HepG2 (cell line): ENCODE measurements at regions not wholly inside any gene's neighbourhood (a gene's known extent, or its start where the extent isn't known, plus 50 kb on each side); places are given as distances from the start of the nearest gene placed in this dataset.
"Not testable (repeated sequence)": the region's sequence is repeated elsewhere in the genome, so short reads cannot be mapped to it uniquely, and the experiment has no call there.

Experiments used
- ATAC-seq: fragments of 200-7000 bp; cut with Tn5 transposase; 3 replicates; pipeline ENCODE4 v1.9.1; 2020; ENCODE audit warnings: mild to moderate bottlenecking, moderate library complexity
- BruUV-seq: library from RNA; stranded (reverse); fragments of 400-500 nt; replicated peaks from 2 replicates; lab custom pipeline; 2021; lab: Mats Ljungman, UMichigan
- CTCF ChIA-PET: fragments of 300-600 bp; formaldehyde crosslinking; extraction: SDS; loops from one replicate; lab custom pipeline; 2021; ENCODE audit warnings: low total read pairs, inconsistent platforms, low intra/inter-chr PET ratio; lab: Yijun Ruan, JAX
- POLR2A ChIA-PET: fragments of 350-600 bp; sonication (Branson Sonifier 250); formaldehyde crosslinking; loops from one replicate; lab custom pipeline; 2020; ENCODE audit warnings: antibody characterized with exemption, inconsistent platforms; lab: Yijun Ruan, JAX
- DNase-seq: peaks from one replicate; pipeline ENCODE4 v3.0.0-alpha.2; 2015; ENCODE audit warnings: low spot score
- FAIRE-seq: peaks from 3 replicates; lab custom pipeline; 2011; peaks lifted over from hg19 to GRCh38; lab: Jason Lieb, UNC
- H2AFZ ChIP-seq: one replicate; pipeline ENCODE4 v1.6.1; 2011; ENCODE audit warnings: low read length, inconsistent platforms
- H3K27ac ChIP-seq: fragments of 300-600 bp; 3 replicates; pipeline ENCODE4 v1.8.0; 2011; ENCODE audit warnings: mixed run types, mild to moderate bottlenecking, mixed read lengths, low read length, inconsistent platforms; ENCODE audit not compliant: insufficient read depth; ENCODE audit errors: extremely low read length
- H3K27me3 ChIP-seq, 2 experiments: fragments of 200-600 bp in 1 of 2; 2 replicates in 1 of 2; 3 replicates in 1 of 2; pipeline versions ENCODE4 v1.6.0 to v1.8.0; 2011; ENCODE audit warnings: low read length in 2 of 2, mild to moderate bottlenecking in 2 of 2, moderate library complexity in 2 of 2, inconsistent platforms in 1 of 2; ENCODE audit not compliant: insufficient read depth in 2 of 2, control insufficient read depth in 1 of 2
- H3K36me3 ChIP-seq, 2 experiments: fragments of 200-600 bp in 1 of 2; replicated peaks in 1 of 2; 2 replicates in 1 of 2; 3 replicates in 1 of 2; pipeline versions ENCODE4 v1.5.1 to v1.8.0; 2011; ENCODE audit warnings: low read length in 2 of 2, inconsistent platforms in 1 of 2; ENCODE audit not compliant: insufficient read depth in 2 of 2, control insufficient read depth in 1 of 2
- H3K4me1 ChIP-seq: 2 replicates; pipeline ENCODE4 v1.5.1; 2012; ENCODE audit warnings: low read length, inconsistent platforms; ENCODE audit not compliant: insufficient read depth
- H3K4me2 ChIP-seq: 2 replicates; pipeline ENCODE4 v1.6.0; 2011; ENCODE audit warnings: low read depth, low read length, inconsistent platforms
- H3K4me3 ChIP-seq, 3 experiments: fragments of 200-600 bp in 1 of 3; sonication (generic), shearing (Covaris generic) in 1 of 3; replicated peaks in 1 of 3; 2 replicates each; pipeline ENCODE4 v1.5.1; 2011 to 2016; ENCODE audit warnings: low read length in 3 of 3, inconsistent platforms in 2 of 3, low read depth in 2 of 3, mild to moderate bottlenecking in 2 of 3, control low read depth in 1 of 3, mixed read lengths in 1 of 3; ENCODE audit not compliant: insufficient read depth in 1 of 3
- H3K79me2 ChIP-seq: one replicate; pipeline ENCODE4 v1.6.1; 2011; ENCODE audit warnings: low read length, inconsistent platforms; ENCODE audit not compliant: insufficient read depth
- H3K9ac ChIP-seq: 2 replicates; pipeline ENCODE4 v1.6.0; 2011; ENCODE audit warnings: mild to moderate bottlenecking, low read depth, low read length, inconsistent platforms; ENCODE audit not compliant: insufficient read depth
- H3K9me3 ChIP-seq: 2 replicates; pipeline ENCODE4 v1.5.1; 2012; ENCODE audit warnings: mild to moderate bottlenecking, low read length
- H4K20me1 ChIP-seq: 2 replicates; pipeline ENCODE4 v1.6.0; 2011; ENCODE audit warnings: inconsistent platforms, mild to moderate bottlenecking, low read length, moderate library complexity; ENCODE audit not compliant: insufficient read depth
- ETV6 ChIP-seq: sonication (generic); formaldehyde crosslinking; conservative IDR thresholded peaks from 2 replicates; pipeline ENCODE4 v1.4.0; 2020; ENCODE audit warnings: missing genetic modification reagents
- FOXK1 ChIP-seq: sonication (generic); formaldehyde crosslinking; IDR thresholded peaks from 2 replicates; pipeline ENCODE4 v1.4.0; 2020; ENCODE audit warnings: low read depth, missing genetic modification reagents, borderline replicate concordance
- HOXA5 ChIP-seq: sonication (generic); formaldehyde crosslinking; IDR thresholded peaks from 2 replicates; pipeline ENCODE4 v1.4.0; 2020; ENCODE audit warnings: missing genetic modification reagents
- MAFF ChIP-seq: IDR thresholded peaks from 2 replicates; pipeline ENCODE4 v1.6.1; 2011; ENCODE audit warnings: low read depth, low read length, improper control_type of control experiment
- MAFG ChIP-seq: sonication (generic); formaldehyde crosslinking; IDR thresholded peaks from 2 replicates; pipeline ENCODE4 v1.5.1; 2020; ENCODE audit warnings: mild to moderate bottlenecking, missing genetic modification reagents
- MAFK ChIP-seq, 2 experiments: IDR thresholded peaks in 1 of 2; conservative IDR thresholded peaks in 1 of 2; 2 replicates each; pipeline ENCODE4 v1.6.1; 2011; ENCODE audit warnings: improper control_type of control experiment in 2 of 2, low read length in 2 of 2
- NFE2L2 ChIP-seq: fragments of 150-350 bp; IDR thresholded peaks from 2 replicates; pipeline ENCODE4 v1.6.1; 2014; ENCODE audit warnings: low read length
- PITX1 ChIP-seq: sonication (generic); formaldehyde crosslinking; IDR thresholded peaks from 2 replicates; pipeline ENCODE4 v1.5.1; 2020; ENCODE audit warnings: mild to moderate bottlenecking, missing genetic modification reagents
- RFXANK ChIP-seq: IDR thresholded peaks from 2 replicates; pipeline ENCODE4 v1.6.1; 2016
- SP5 ChIP-seq: IDR thresholded peaks from 2 replicates; pipeline ENCODE4 v1.6.1; 2016; ENCODE audit warnings: low read depth, borderline replicate concordance
- TGIF2 ChIP-seq: IDR thresholded peaks from 2 replicates; pipeline ENCODE4 v1.6.1; 2016; ENCODE audit warnings: control low read depth, missing compliant biosample characterization
- ZNF282 ChIP-seq: fragments of 450-650 bp; IDR thresholded peaks from 2 replicates; pipeline ENCODE4 v1.6.1; 2018; ENCODE audit not compliant: partially characterized antibody
- ZNF331 ChIP-seq: sonication (generic); formaldehyde crosslinking; IDR thresholded peaks from 2 replicates; pipeline ENCODE4 v1.4.0; 2020; ENCODE audit warnings: missing genetic modification reagents
- ZNF547 ChIP-seq: sonication (generic); formaldehyde crosslinking; IDR thresholded peaks from 2 replicates; pipeline ENCODE4 v1.5.1; 2020; ENCODE audit warnings: mild to moderate bottlenecking, missing genetic modification reagents
- ZNF549 ChIP-seq: sonication (generic); formaldehyde crosslinking; IDR thresholded peaks from 2 replicates; pipeline ENCODE4 v1.5.0; 2020; ENCODE audit warnings: missing genetic modification reagents
- ZNF558 ChIP-seq: sonication (generic); formaldehyde crosslinking; IDR thresholded peaks from 2 replicates; pipeline ENCODE4 v1.9.0; 2022; ENCODE audit warnings: mild to moderate bottlenecking, missing genetic modification reagents, borderline replicate concordance
- ZNF790 ChIP-seq: sonication (generic); formaldehyde crosslinking; IDR thresholded peaks from 2 replicates; pipeline ENCODE4 v1.8.0; 2022; ENCODE audit warnings: missing genetic modification reagents, mild to moderate bottlenecking, borderline replicate concordance
- ZSCAN5A ChIP-seq: sonication (generic); formaldehyde crosslinking; IDR thresholded peaks from 2 replicates; pipeline ENCODE4 v1.8.0; 2022; ENCODE audit warnings: mild to moderate bottlenecking, missing genetic modification reagents, borderline replicate concordance
- ZSCAN9 ChIP-seq: IDR thresholded peaks from 2 replicates; pipeline ENCODE4 v1.6.1; 2016; ENCODE audit warnings: borderline replicate concordance
- WGBS: methylation state at CpG from one replicate; pipeline ENCODE4 v1.1.6; 2017; ENCODE audit warnings: low lambda C conversion rate; 5-methylcytosine and 5-hydroxymethylcytosine counted together
- in situ Hi-C: cut with HindIII; loops from 2 replicates; pipeline ENCODE4 v1.10.0; 2017; ENCODE audit warnings: low pct_unique_long_range_greater_than_20kb; ENCODE audit not compliant: extremely low pct_ligation_motif_present
- intact Hi-C: fragments of 100-400 bp; cut with micrococcal nuclease; formaldehyde crosslinking; loops from one replicate; pipeline ENCODE4 v1.10.0; 2022; ENCODE audit not compliant: unreplicated experiment
- TF ChIP-seq, protein P1 (sequence below): IDR thresholded peaks from 2 replicates; pipeline ENCODE4 v1.6.1; 2016; ENCODE audit warnings: low read depth, control low read depth

- not testable (repeated sequence) for BruUV-seq
These were observed 141.3 kb upstream of the PITRM1 start for GRCh38 chr10:3313784-3314444.

GRCh38 chr10:3312403-3312940 lies 139.9 kb upstream of the PITRM1 start:
- in situ Hi-C loops: no loop called here
- 34% methylated on average over 12 of the region's 12 CpGs for WGBS
- Histone ChIP-seq H2AFZ (no peak overlapping the region), H3K27me3 (peaks cover 0 to 22% of the 10 kb centered on the region in 2 experiments; a peak in 3 of 5 replicates), H3K9ac (no peak overlapping the region), H3K79me2 (no peaks in the 10 kb centered on the region), H3K4me1 (no peaks in the 10 kb centered on the region), H3K9me3 (no peaks in the 10 kb centered on the region), H3K36me3 (no peaks in the 10 kb centered on the region), H3K27ac (no peak overlapping the region), H3K4me3 (no peak overlapping the region), H3K4me2 (no peak overlapping the region), H4K20me1 (no peaks in the 10 kb centered on the region)
- ATAC-seq (no peak), DNase-seq (no peak), FAIRE-seq (no peak)
- intact Hi-C loops: no loop called here
- ChIA-PET CTCF (no interaction called here), POLR2A (no interaction called here)
- BruUV-seq: no TSS peak
- no peak for TF ChIP-seq ZSCAN5A (CRISPR knock-in tag)
- TF ChIP-seq, protein P1, sequence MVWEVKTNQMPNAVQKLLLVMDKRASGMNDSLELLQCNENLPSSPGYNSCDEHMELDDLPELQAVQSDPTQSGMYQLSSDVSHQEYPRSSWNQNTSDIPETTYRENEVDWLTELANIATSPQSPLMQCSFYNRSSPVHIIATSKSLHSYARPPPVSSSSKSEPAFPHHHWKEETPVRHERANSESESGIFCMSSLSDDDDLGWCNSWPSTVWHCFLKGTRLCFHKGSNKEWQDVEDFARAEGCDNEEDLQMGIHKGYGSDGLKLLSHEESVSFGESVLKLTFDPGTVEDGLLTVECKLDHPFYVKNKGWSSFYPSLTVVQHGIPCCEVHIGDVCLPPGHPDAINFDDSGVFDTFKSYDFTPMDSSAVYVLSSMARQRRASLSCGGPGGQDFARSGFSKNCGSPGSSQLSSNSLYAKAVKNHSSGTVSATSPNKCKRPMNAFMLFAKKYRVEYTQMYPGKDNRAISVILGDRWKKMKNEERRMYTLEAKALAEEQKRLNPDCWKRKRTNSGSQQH (CRISPR knock-in tag): no peak
- no peak for TF ChIP-seq ZNF558 (CRISPR knock-in tag)
- no peak for TF ChIP-seq ZNF790
- TF ChIP-seq ZNF282: no peak
- TF ChIP-seq ETV6 (CRISPR knock-in tag): no peak
- TF ChIP-seq ZNF547 (CRISPR knock-in tag): no peak
- TF ChIP-seq PITX1 (CRISPR knock-in tag): no peak
- TF ChIP-seq RFXANK (CRISPR knock-in tag): no peak
- TF ChIP-seq ZSCAN9 (CRISPR knock-in tag): no peak
- TF ChIP-seq ZNF549 (CRISPR knock-in tag): no peak
- TF ChIP-seq SP5 (CRISPR knock-in tag): no peak
- no peak for TF ChIP-seq FOXK1 (CRISPR knock-in tag)
- no peak for TF ChIP-seq HOXA5
- no peak for TF ChIP-seq ZNF331 (CRISPR knock-in tag)
- no peak for TF ChIP-seq TGIF2 (CRISPR knock-in tag)

More at GRCh38 chr10:3313784-3314444, 141.3 kb upstream of the PITRM1 start:
- H3K4me3 ChIP-seq, H3K9ac ChIP-seq, H3K9me3 ChIP-seq, DNase-seq, H2AFZ ChIP-seq, H3K79me2 ChIP-seq, H3K27ac ChIP-seq, FAIRE-seq, H3K4me2 ChIP-seq, POLR2A ChIA-PET, H3K4me1 ChIP-seq, CTCF ChIA-PET, intact Hi-C loops, H4K20me1 ChIP-seq, ATAC-seq, in situ Hi-C loops, H3K36me3 ChIP-seq: not testable (repeated sequence)
- 4% methylated on average over 2 of the region's 2 CpGs for WGBS
- H3K27me3 ChIP-seq: peaks cover 0 to 22% of the 10 kb centered on the region in 2 experiments; a peak in 3 of 5 replicates
- TF ChIP-seq NFE2L2: peak; percentile 45; the same call in 1 of the 2 replicates
- TF ChIP-seq MAFK (conservative IDR thresholded peaks at IDR 0.05 in 1 of 2, IDR thresholded peaks at IDR 0.05 in 1 of 2; ENCODE audit: low read length in 2 of 2): peak; percentile 36 to 51; a peak in 3 of 4 replicates
- TF ChIP-seq MAFG (CRISPR knock-in tag): peak; percentile 73; the same call in 1 of the 2 replicates
- peak; percentile 59 for TF ChIP-seq MAFF
- TF ChIP-seq, all 625 proteins: peak for 4; not testable (repeated sequence) for 621
